Keratinocyte (primary cell): ENCODE measurements at regions not wholly inside any gene's neighbourhood (a gene's known extent, or its start where the extent isn't known, plus 50 kb on each side); places are given as distances from the start of the nearest gene placed in this dataset.

Source experiments
- DNase-seq: peaks from one replicate; pipeline ENCODE4 v3.0.0-alpha.2; 2011; ENCODE audit warnings: low read depth, missing footprints, low spot score
- FAIRE-seq: peaks from 2 replicates; lab custom pipeline; 2011; peaks lifted over from hg19 to GRCh38; lab: Jason Lieb, UNC
- H2AFZ ChIP-seq: 2 replicates; pipeline ENCODE4 v1.6.0; 2012; ENCODE audit warnings: low read length, control low read depth, inconsistent platforms; ENCODE audit not compliant: control insufficient read depth
- H3K27ac ChIP-seq: 2 replicates; pipeline ENCODE4 v1.5.1; 2011; ENCODE audit warnings: low read length; ENCODE audit not compliant: control insufficient read depth, insufficient read depth
- H3K27me3 ChIP-seq: 3 replicates; pipeline ENCODE4 v1.6.0; 2011; ENCODE audit warnings: low read length; ENCODE audit not compliant: control insufficient read depth, insufficient read depth; ENCODE audit errors: extremely low read depth
- H3K36me3 ChIP-seq, 2 experiments: 2 replicates in 1 of 2; 3 replicates in 1 of 2; pipeline ENCODE4 v1.5.1; 2011; ENCODE audit warnings: low read length in 2 of 2, mild to moderate bottlenecking in 1 of 2; ENCODE audit not compliant: control insufficient read depth in 2 of 2, insufficient read depth in 2 of 2; ENCODE audit errors: extremely low read depth in 1 of 2
- H3K4me1 ChIP-seq: 3 replicates; pipeline ENCODE4 v1.5.1; 2011; ENCODE audit warnings: low read length; ENCODE audit not compliant: control insufficient read depth, insufficient read depth; ENCODE audit errors: extremely low read depth
- H3K4me2 ChIP-seq: 3 replicates; pipeline ENCODE4 v1.6.0; 2011; ENCODE audit warnings: low read depth, low read length; ENCODE audit not compliant: control insufficient read depth, insufficient read depth; ENCODE audit errors: extremely low read depth
- H3K4me3 ChIP-seq, 3 experiments: fragments of 200-600 bp in 1 of 3; sonication (generic) in 1 of 3; 2 replicates in 2 of 3; 3 replicates in 1 of 3; pipeline ENCODE4 v1.5.1; 2011 to 2016; ENCODE audit warnings: low read length in 3 of 3, mild to moderate bottlenecking in 3 of 3, control low read depth in 2 of 3, inconsistent platforms in 1 of 3, low read depth in 1 of 3, mixed read lengths in 1 of 3, mixed run types in 1 of 3, moderate library complexity in 1 of 3; ENCODE audit not compliant: control insufficient read depth in 2 of 3, insufficient read depth in 2 of 3; ENCODE audit errors: extremely low read depth in 1 of 3
- H3K79me2 ChIP-seq: 2 replicates; pipeline ENCODE4 v1.6.0; 2012; ENCODE audit warnings: low read length; ENCODE audit not compliant: control insufficient read depth, insufficient read depth
- H3K9ac ChIP-seq: 3 replicates; pipeline ENCODE4 v1.6.0; 2011; ENCODE audit warnings: low read length; ENCODE audit not compliant: control insufficient read depth, insufficient read depth; ENCODE audit errors: extremely low read depth
- H3K9me1 ChIP-seq: 3 replicates; pipeline ENCODE4 v1.6.0; 2011; ENCODE audit warnings: low read length; ENCODE audit not compliant: control insufficient read depth, insufficient read depth; ENCODE audit errors: extremely low read depth
- H3K9me3 ChIP-seq: 2 replicates; pipeline ENCODE4 v1.5.1; 2012; ENCODE audit warnings: low read depth, low read length; ENCODE audit not compliant: control insufficient read depth
- H4K20me1 ChIP-seq: 3 replicates; pipeline ENCODE4 v1.6.0; 2011; ENCODE audit warnings: low read length; ENCODE audit not compliant: control insufficient read depth, insufficient read depth; ENCODE audit errors: extremely low read depth
- CTCF ChIP-seq, 3 experiments: IDR thresholded peaks in 1 of 3; conservative IDR thresholded peaks in 1 of 3; optimal IDR thresholded peaks in 1 of 3; 2 replicates in 2 of 3; 3 replicates in 1 of 3; pipeline versions ENCODE3 to v1.5.1; 2011; ENCODE audit warnings: low read length in 3 of 3, mild to moderate bottlenecking in 3 of 3, moderate library complexity in 2 of 3, control low read depth in 1 of 3, inconsistent platforms in 1 of 3; ENCODE audit not compliant: insufficient read depth in 2 of 3; ENCODE audit errors: extremely low read depth in 1 of 3
- EZH2 ChIP-seq: IDR thresholded peaks from one replicate; pipeline ENCODE4 v1.6.1; 2012; ENCODE audit warnings: inconsistent platforms, mild to moderate bottlenecking, low read length, moderate library complexity
- dilution Hi-C: fragments of 300-500 bp; cut with MboI; formaldehyde crosslinking; loops from one replicate; pipeline ENCODE4 v1.7.0; 2020; ENCODE audit warnings: low sequenced_read_pairs; ENCODE audit not compliant: extremely low pct_ligation_motif_present

- DNase-seq, result no peak
- H3K79me2 ChIP-seq, result no peaks in the 10 kb centered on the region
- no peaks in the 10 kb centered on the region for H3K9me3 ChIP-seq
- peaks cover 7% of the 10 kb centered on the region for H3K27me3 ChIP-seq
- H4K20me1 ChIP-seq, result no peaks in the 10 kb centered on the region
- dilution Hi-C loops, result no loop called here
- no peaks in the 10 kb centered on the region for H3K36me3 ChIP-seq
- H3K4me2 ChIP-seq, result no peak overlapping the region
- H3K4me3 ChIP-seq, result no peak overlapping the region
- H3K4me1 ChIP-seq, result peaks cover 4% of the 10 kb centered on the region
- no peak overlapping the region for H2AFZ ChIP-seq
- FAIRE-seq, result no peak
- TF ChIP-seq EZH2, result no peak
- no peak for TF ChIP-seq CTCF (optimal IDR thresholded peaks at IDR 0.05 in 1 of 3, IDR thresholded peaks at IDR 0.05 in 1 of 3, conservative IDR thresholded peaks at IDR 0.05 in 1 of 3; ENCODE audit: extremely low read depth in 1 of 3, insufficient read depth in 2 of 3, low read length in 3 of 3)
- H3K27ac ChIP-seq, result no peak overlapping the region
- H3K9ac ChIP-seq, result no peak overlapping the region
- H3K9me1 ChIP-seq, result no peaks in the 10 kb centered on the region
These were observed 163.5 kb downstream of the KTN1 start for GRCh38 chr14:55743551-55743950.

- Histone ChIP-seq H3K27me3 (peaks cover 7% of the 10 kb centered on the region), H3K4me1 (peaks cover 7% of the 10 kb centered on the region), H3K9me3 (no peaks in the 10 kb centered on the region), H4K20me1 (no peaks in the 10 kb centered on the region), H3K4me3 (no peak overlapping the region), H3K9me1 (no peaks in the 10 kb centered on the region), H3K36me3 (no peaks in the 10 kb centered on the region), H2AFZ (no peak overlapping the region), H3K79me2 (no peaks in the 10 kb centered on the region), H3K9ac (no peak overlapping the region), H3K4me2 (no peak overlapping the region), H3K27ac (no peak overlapping the region)
- dilution Hi-C loops, result no loop called here
- DNase-seq (no peak), FAIRE-seq (no peak)
- TF ChIP-seq EZH2 (no peak), CTCF (optimal IDR thresholded peaks at IDR 0.05 in 1 of 3, IDR thresholded peaks at IDR 0.05 in 1 of 3, conservative IDR thresholded peaks at IDR 0.05 in 1 of 3; ENCODE audit: extremely low read depth in 1 of 3, insufficient read depth in 2 of 3, low read length in 3 of 3) (no peak)
These were observed 164.3 kb downstream of the KTN1 start for GRCh38 chr14:55744321-55744720.
